B cell (primary cell): ENCODE measurements at regions not wholly inside any gene's neighbourhood (a gene's known extent, or its start where the extent isn't known, plus 50 kb on each side); places are given as distances from the start of the nearest gene placed in this dataset.

Experiments used
- ATAC-seq: fragments of 200-7000 bp; cut with Tn5 transposase; one replicate; pipeline ENCODE4 v1.10.0; 2021; ENCODE audit warnings: low read depth, mild to moderate bottlenecking, moderate number of reproducible peaks, moderate library complexity
- CTCF ChIA-PET: fragments of 350-600 bp; sonication (Branson Sonifier 250); formaldehyde crosslinking; loops from one replicate; lab custom pipeline; 2021; ENCODE audit warnings: antibody characterized with exemption, inconsistent platforms; lab: Charles Lee
- POLR2A ChIA-PET: fragments of 350-600 bp; sonication (Branson Sonifier 250); formaldehyde crosslinking; loops from one replicate; lab custom pipeline; 2021; ENCODE audit warnings: antibody characterized with exemption; lab: Charles Lee
- DNase-seq: peaks from one replicate; pipeline ENCODE4 v3.0.0; 2013
- H2AFZ ChIP-seq: 2 replicates; pipeline ENCODE4 v1.6.1; 2012; ENCODE audit warnings: mild to moderate bottlenecking, low read depth, low read length; ENCODE audit not compliant: insufficient read depth, poor library complexity, severe bottlenecking
- H3K27ac ChIP-seq, 2 donors: 1 replicate in 1 of 2; 2 replicates in 1 of 2; pipeline ENCODE4 v1.5.1; 2012 to 2013; ENCODE audit warnings: low read length in 2 of 2, mild to moderate bottlenecking in 2 of 2, moderate library complexity in 1 of 2
- H3K27me3 ChIP-seq, 4 experiments: fragments of 200-600 bp in 1 of 4; sonication (generic) in 1 of 4; replicated peaks in 1 of 4; 1 replicate in 2 of 4; 2 replicates in 2 of 4; pipeline versions ENCODE4 v1.6.1 to v1.7.0; 2013 to 2016; ENCODE audit warnings: low read length in 3 of 4, mild to moderate bottlenecking in 2 of 4, mixed read lengths in 1 of 4, moderate library complexity in 1 of 4; ENCODE audit not compliant: insufficient read depth in 4 of 4, control insufficient read depth in 3 of 4; ENCODE audit errors: control extremely low read depth in 1 of 4
- H3K36me3 ChIP-seq, 2 experiments: replicated peaks in 1 of 2; 1 replicate in 1 of 2; 2 replicates in 1 of 2; pipeline versions ENCODE4 v1.6.1 to v1.7.1; 2013; ENCODE audit warnings: low read length in 1 of 2; ENCODE audit not compliant: insufficient read depth in 2 of 2, control insufficient read depth in 1 of 2; ENCODE audit errors: control extremely low read depth in 1 of 2, extremely low read depth in 1 of 2
- H3K4me1 ChIP-seq, 2 donors: fragments of 200-600 bp in 1 of 2; sonication (generic) in 1 of 2; 1 replicate in 1 of 2; 2 replicates in 1 of 2; pipeline versions ENCODE4 v1.5.1 to v1.6.1; 2013 to 2017; ENCODE audit warnings: low read length in 2 of 2; ENCODE audit not compliant: control insufficient read depth in 2 of 2, insufficient read depth in 2 of 2
- H3K4me2 ChIP-seq: replicated peaks from 2 replicates; pipeline ENCODE3; 2012; ENCODE audit warnings: mild to moderate bottlenecking, low read depth, low read length; ENCODE audit not compliant: poor library complexity, severe bottlenecking
- H3K4me3 ChIP-seq, 5 experiments: fragments of 200-600 bp in 1 of 5; sonication (generic) in 1 of 5; 1 replicate in 3 of 5; 2 replicates in 2 of 5; pipeline versions ENCODE4 v1.5.1 to v1.7.0; 2011 to 2016; ENCODE audit warnings: low read length in 4 of 5, mild to moderate bottlenecking in 4 of 5, low read depth in 2 of 5, control low read depth in 1 of 5, moderate library complexity in 1 of 5; ENCODE audit not compliant: insufficient read depth in 1 of 5; ENCODE audit errors: control extremely low read depth in 1 of 5, extremely low read depth in 1 of 5
- H3K79me2 ChIP-seq: fragments of 200-600 bp; sonication (generic); one replicate; pipeline ENCODE4 v1.6.0; 2016; ENCODE audit warnings: low read length; ENCODE audit not compliant: control insufficient read depth, insufficient read depth
- H3K9ac ChIP-seq: fragments of 200-600 bp; sonication (generic); 2 replicates; pipeline ENCODE4 v1.6.1; 2017; ENCODE audit warnings: mild to moderate bottlenecking, low read length, moderate library complexity
- H3K9me3 ChIP-seq, 3 donors: one replicate each; pipeline versions ENCODE4 v1.6.1 to v1.7.1; 2013; ENCODE audit warnings: low read length in 2 of 3; ENCODE audit not compliant: control insufficient read depth in 2 of 3, insufficient read depth in 1 of 3; ENCODE audit errors: control extremely low read depth in 1 of 3
- H4K20me1 ChIP-seq: 2 replicates; pipeline ENCODE4 v1.6.0; 2012; ENCODE audit warnings: mild to moderate bottlenecking, low read length; ENCODE audit not compliant: insufficient read depth, control insufficient read depth, poor library complexity, severe bottlenecking
- H3K27ac Mint-ChIP-seq: one replicate; pipeline ENCODE4 v1.8.0; 2021; ENCODE audit warnings: mixed read lengths
- H3K27me3 Mint-ChIP-seq: one replicate; pipeline ENCODE4 v1.8.0; 2021; ENCODE audit warnings: mixed read lengths
- H3K4me1 Mint-ChIP-seq: one replicate; pipeline ENCODE4 v1.8.0; 2021; ENCODE audit warnings: mixed read lengths
- H3K4me3 Mint-ChIP-seq: one replicate; pipeline ENCODE4 v1.8.0; 2021; ENCODE audit warnings: mixed read lengths
- H3K9me3 Mint-ChIP-seq: one replicate; pipeline ENCODE4 v1.8.0; 2022; ENCODE audit warnings: mixed read lengths; ENCODE audit not compliant: insufficient read depth
- EZH2 ChIP-seq: IDR thresholded peaks from 2 replicates; pipeline ENCODE4 v1.6.1; 2012; ENCODE audit warnings: borderline replicate concordance, low read depth, mild to moderate bottlenecking, moderate library complexity, low read length; ENCODE audit not compliant: insufficient read depth, poor library complexity, severe bottlenecking
- WGBS: methylation state at CpG from one replicate; pipeline ENCODE4 v1.1.5; 2013; ENCODE audit warnings: missing lambda C conversion rate; ENCODE audit not compliant: insufficient coverage; 5-methylcytosine and 5-hydroxymethylcytosine counted together
- intact Hi-C: fragments of 100-400 bp; cut with micrococcal nuclease; formaldehyde crosslinking; loops from one replicate; pipeline ENCODE4 v1.10.0; 2022
- TF ChIP-seq, protein P1 (sequence below): fragments of 200-600 bp; IDR thresholded peaks from one replicate; pipeline ENCODE4 v1.8.0; 2022; ENCODE audit warnings: antibody characterized with exemption, mild to moderate bottlenecking

DNA sequence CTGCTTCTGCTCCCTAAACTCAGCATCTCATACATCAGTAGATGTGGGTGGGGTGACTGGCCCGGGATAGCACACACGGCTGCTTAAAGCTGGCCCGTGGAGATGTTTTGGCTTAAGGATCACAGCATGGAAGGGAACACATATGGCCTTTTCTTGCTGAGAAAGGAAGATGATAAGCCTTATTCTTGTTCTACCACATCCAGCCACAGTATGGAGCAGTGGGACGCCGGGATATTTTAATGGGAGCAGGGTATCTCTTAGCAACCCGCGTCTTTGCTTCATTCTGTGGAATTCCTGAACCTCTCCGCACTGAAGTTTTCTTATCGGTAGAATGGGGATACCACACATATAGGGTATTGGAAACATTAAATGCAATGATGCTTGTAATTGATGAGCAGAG is 94.1 kb upstream of the PROK2 start:
- CTCF ChIA-PET = interaction anchor here (0.8 to 12.6 kb wide), 4 partner anchors 168 to 947 kb away, joined by 3 to 208 read pairs (median 5); no protein-coding TSS in a partner anchor
- no peak for TF ChIP-seq EZH2
- TF ChIP-seq, protein P1, sequence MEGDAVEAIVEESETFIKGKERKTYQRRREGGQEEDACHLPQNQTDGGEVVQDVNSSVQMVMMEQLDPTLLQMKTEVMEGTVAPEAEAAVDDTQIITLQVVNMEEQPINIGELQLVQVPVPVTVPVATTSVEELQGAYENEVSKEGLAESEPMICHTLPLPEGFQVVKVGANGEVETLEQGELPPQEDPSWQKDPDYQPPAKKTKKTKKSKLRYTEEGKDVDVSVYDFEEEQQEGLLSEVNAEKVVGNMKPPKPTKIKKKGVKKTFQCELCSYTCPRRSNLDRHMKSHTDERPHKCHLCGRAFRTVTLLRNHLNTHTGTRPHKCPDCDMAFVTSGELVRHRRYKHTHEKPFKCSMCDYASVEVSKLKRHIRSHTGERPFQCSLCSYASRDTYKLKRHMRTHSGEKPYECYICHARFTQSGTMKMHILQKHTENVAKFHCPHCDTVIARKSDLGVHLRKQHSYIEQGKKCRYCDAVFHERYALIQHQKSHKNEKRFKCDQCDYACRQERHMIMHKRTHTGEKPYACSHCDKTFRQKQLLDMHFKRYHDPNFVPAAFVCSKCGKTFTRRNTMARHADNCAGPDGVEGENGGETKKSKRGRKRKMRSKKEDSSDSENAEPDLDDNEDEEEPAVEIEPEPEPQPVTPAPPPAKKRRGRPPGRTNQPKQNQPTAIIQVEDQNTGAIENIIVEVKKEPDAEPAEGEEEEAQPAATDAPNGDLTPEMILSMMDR = no peak
- Histone ChIP-seq H3K4me3 (no peak overlapping the region), H3K27me3 (peaks cover 0 to 42% (median 31%) of the 10 kb centered on the region in 4 experiments), H2AFZ (no peak overlapping the region), H3K4me1 (peaks cover 5 to 10% of the 10 kb centered on the region in 2 donors), H3K9me3 (no peaks in the 10 kb centered on the region), H4K20me1 (no peaks in the 10 kb centered on the region), H3K27ac (no peak overlapping the region), H3K4me2 (no peak overlapping the region), H3K79me2 (no peaks in the 10 kb centered on the region), H3K9ac (no peak overlapping the region), H3K36me3 (no peaks in the 10 kb centered on the region)
- no peaks in the 10 kb centered on the region for H3K9me3 Mint-ChIP-seq
- POLR2A ChIA-PET = no interaction called here
- no peak for ATAC-seq
- H3K27ac Mint-ChIP-seq = no peak overlapping the region
- WGBS = 97% methylated on average over 6 of the region's 9 CpGs
- intact Hi-C loops = loop anchor here (5.0 to 10.0 kb wide), 3 partner anchors 566 to 876 kb away; partner anchors contain the start of gene RYBP
- no peak overlapping the region for H3K4me3 Mint-ChIP-seq
- H3K27me3 Mint-ChIP-seq = peaks cover 61% of the 10 kb centered on the region
- peaks cover 10% of the 10 kb centered on the region for H3K4me1 Mint-ChIP-seq
- no peak for DNase-seq
